ENCODE measurements at regions not wholly inside any gene's neighbourhood (a gene's known extent, or its start where the extent isn't known, plus 50 kb on each side); places are given as distances from the start of the nearest gene placed in this dataset.

- no peak for TF ChIP-seq CTCF (IDR thresholded peaks at IDR 0.05)
- no peak for TF ChIP-seq EP300 (IDR thresholded peaks at IDR 0.05)
Observed at GRCh38 chr6:5893295-5893694, 113.4 kb downstream of the NRN1 start.
